H9 (cell line): ENCODE measurements at regions not wholly inside any gene's neighbourhood (a gene's known extent, or its start where the extent isn't known, plus 50 kb on each side); places are given as distances from the start of the nearest gene placed in this dataset.

Source experiments
- DNase-seq: peaks from one replicate; pipeline ENCODE4 v3.0.0-alpha.2; 2017
- H2AFZ ChIP-seq: one replicate; pipeline ENCODE4 v1.6.1; 2013; ENCODE audit warnings: mild to moderate bottlenecking, low read length, control low read depth, moderate library complexity
- H2AK5ac ChIP-seq: 2 replicates; pipeline ENCODE4 v1.6.1; 2013; ENCODE audit warnings: low read length, control low read depth, mixed read lengths; ENCODE audit not compliant: insufficient read length
- H2BK120ac ChIP-seq: one replicate; pipeline ENCODE4 v1.6.1; 2013; ENCODE audit warnings: low read depth, mild to moderate bottlenecking, low read length, control low read depth, inconsistent platforms; ENCODE audit not compliant: poor library complexity, severe bottlenecking
- H2BK12ac ChIP-seq: 2 replicates; pipeline ENCODE4 v1.6.1; 2013; ENCODE audit warnings: low read length, control low read depth, mixed read lengths, low read depth; ENCODE audit not compliant: insufficient read length
- H2BK15ac ChIP-seq: 2 replicates; pipeline ENCODE4 v1.6.1; 2013; ENCODE audit warnings: low read depth, low read length, control low read depth
- H2BK20ac ChIP-seq: one replicate; pipeline ENCODE4 v1.6.1; 2013; ENCODE audit warnings: low read depth, mild to moderate bottlenecking, low read length, control low read depth, inconsistent platforms; ENCODE audit not compliant: poor library complexity, severe bottlenecking
- H2BK5ac ChIP-seq: 2 replicates; pipeline ENCODE4 v1.6.1; 2013; ENCODE audit warnings: low read length, control low read depth, mixed read lengths; ENCODE audit not compliant: insufficient read length
- H3K14ac ChIP-seq: 2 replicates; pipeline ENCODE4 v1.6.1; 2013; ENCODE audit warnings: low read length, control low read depth; ENCODE audit not compliant: insufficient read depth
- H3K18ac ChIP-seq: 2 replicates; pipeline ENCODE4 v1.6.1; 2013; ENCODE audit warnings: low read depth, mild to moderate bottlenecking, mixed read lengths, low read length, control low read depth; ENCODE audit not compliant: insufficient read length
- H3K23ac ChIP-seq: 2 replicates; pipeline ENCODE4 v1.6.1; 2013; ENCODE audit warnings: low read length, control low read depth, mixed read lengths, low read depth; ENCODE audit not compliant: insufficient read length
- H3K23me2 ChIP-seq: 2 replicates; pipeline ENCODE4 v1.6.1; 2013; ENCODE audit warnings: low read depth, mild to moderate bottlenecking, mixed read lengths, low read length, control low read depth; ENCODE audit not compliant: insufficient read length, poor library complexity, severe bottlenecking
- H3K27ac ChIP-seq: 2 replicates; pipeline ENCODE4 v1.5.1; 2013; ENCODE audit warnings: low read length, control low read depth, mixed read lengths, low read depth; ENCODE audit not compliant: insufficient read length
- H3K27me3 ChIP-seq: 2 replicates; pipeline ENCODE4 v1.6.1; 2013; ENCODE audit warnings: low read length, control low read depth, inconsistent platforms; ENCODE audit not compliant: insufficient read depth
- H3K4ac ChIP-seq: 2 replicates; pipeline ENCODE4 v1.6.1; 2013; ENCODE audit warnings: low read depth, mild to moderate bottlenecking, control low read depth, inconsistent platforms, low read length, moderate library complexity
- H3K4me1 ChIP-seq: 2 replicates; pipeline ENCODE4 v1.6.1; 2013; ENCODE audit warnings: low read length, control low read depth, inconsistent platforms; ENCODE audit not compliant: insufficient read depth
- H3K4me2 ChIP-seq: 2 replicates; pipeline ENCODE4 v1.6.1; 2013; ENCODE audit warnings: low read length, control low read depth, mixed read lengths; ENCODE audit not compliant: insufficient read length, insufficient read depth
- H3K56ac ChIP-seq: 2 replicates; pipeline ENCODE4 v1.6.1; 2013; ENCODE audit warnings: low read depth, mild to moderate bottlenecking, mixed read lengths, low read length, control low read depth; ENCODE audit not compliant: insufficient read length
- H3K79me1 ChIP-seq: 2 replicates; pipeline ENCODE4 v1.6.1; 2013; ENCODE audit warnings: low read depth, mild to moderate bottlenecking, moderate library complexity, low read length, control low read depth, inconsistent platforms; ENCODE audit not compliant: insufficient read depth, poor library complexity, severe bottlenecking
- H3K79me2 ChIP-seq: 2 replicates; pipeline ENCODE4 v1.6.1; 2013; ENCODE audit warnings: low read length, control low read depth, inconsistent platforms; ENCODE audit not compliant: insufficient read depth
- H3K9ac ChIP-seq: 2 replicates; pipeline ENCODE4 v1.6.1; 2013; ENCODE audit warnings: low read length, control low read depth, mixed read lengths; ENCODE audit not compliant: insufficient read length; ENCODE audit errors: extremely low read depth
- H3K9me3 ChIP-seq: one replicate; pipeline ENCODE4 v1.6.1; 2013; ENCODE audit warnings: low read depth, low read length, inconsistent platforms; ENCODE audit not compliant: control insufficient read depth
- H3T11ph ChIP-seq: one replicate; pipeline ENCODE4 v1.6.1; 2013; ENCODE audit warnings: mild to moderate bottlenecking, low read length, control low read depth, inconsistent platforms
- H4K20me1 ChIP-seq: one replicate; pipeline ENCODE4 v1.6.1; 2013; ENCODE audit not compliant: control insufficient read depth, insufficient read length, insufficient read depth
- H4K5ac ChIP-seq: 2 replicates; pipeline ENCODE4 v1.6.1; 2013; ENCODE audit warnings: low read depth, mild to moderate bottlenecking, mixed read lengths, low read length, control low read depth; ENCODE audit not compliant: insufficient read length
- H4K8ac ChIP-seq: replicated peaks from 2 replicates; pipeline ENCODE4 v1.6.1; 2013; ENCODE audit warnings: low read length, control low read depth, mixed read lengths, low read depth; ENCODE audit not compliant: insufficient read length
- H4K91ac ChIP-seq: 2 replicates; pipeline ENCODE4 v1.6.1; 2013; ENCODE audit warnings: low read depth, mild to moderate bottlenecking, moderate library complexity, mixed read lengths, low read length, control low read depth; ENCODE audit not compliant: insufficient read length
- H3K27ac Mint-ChIP-seq, 3 experiments: 2 replicates in 2 of 3; 3 replicates in 1 of 3; pipeline ENCODE4 v1.8.0; 2020 to 2021; ENCODE audit warnings: mixed read lengths in 3 of 3, mild to moderate bottlenecking in 1 of 3, moderate library complexity in 1 of 3
- H3K27me3 Mint-ChIP-seq: 2 replicates; pipeline ENCODE4 v1.8.0; 2021; ENCODE audit warnings: low read depth, mild to moderate bottlenecking, moderate library complexity, mixed read lengths
- H3K36me3 Mint-ChIP-seq, 3 experiments: 2 replicates in 2 of 3; 3 replicates in 1 of 3; pipeline ENCODE4 v1.8.0; 2020 to 2021; ENCODE audit warnings: low read depth in 3 of 3, mixed read lengths in 3 of 3; ENCODE audit not compliant: insufficient read depth in 1 of 3
- H3K4me1 Mint-ChIP-seq, 2 experiments: 2 replicates each; pipeline ENCODE4 v1.8.0; 2020; ENCODE audit warnings: mixed read lengths in 2 of 2
- H3K4me3 Mint-ChIP-seq, 2 experiments: 2 replicates in 1 of 2; 3 replicates in 1 of 2; pipeline ENCODE4 v1.8.0; 2020 to 2021; ENCODE audit warnings: mild to moderate bottlenecking in 2 of 2, mixed read lengths in 2 of 2, moderate library complexity in 1 of 2
- H3K9me3 Mint-ChIP-seq, 2 experiments: 2 replicates in 1 of 2; 3 replicates in 1 of 2; pipeline ENCODE4 v1.8.0; 2020; ENCODE audit warnings: mild to moderate bottlenecking in 2 of 2, mixed read lengths in 2 of 2, moderate library complexity in 1 of 2
- CTCF ChIP-seq: fragments of 200-600 bp; sonication (generic); conservative IDR thresholded peaks from 3 replicates; pipeline ENCODE4 v1.8.0; 2021; ENCODE audit warnings: antibody characterized with exemption, mild to moderate bottlenecking
- WGBS: extraction: QIAGEN DNeasy Blood & Tissue Kit; methylation state at CpG from one replicate; pipeline ENCODE4 v1.1.7; 2013; ENCODE audit warnings: missing lambda C conversion rate, low lambda C conversion rate, mixed read lengths; ENCODE audit not compliant: insufficient read length; ENCODE audit errors: extremely low coverage; 5-methylcytosine and 5-hydroxymethylcytosine counted together

DNA sequence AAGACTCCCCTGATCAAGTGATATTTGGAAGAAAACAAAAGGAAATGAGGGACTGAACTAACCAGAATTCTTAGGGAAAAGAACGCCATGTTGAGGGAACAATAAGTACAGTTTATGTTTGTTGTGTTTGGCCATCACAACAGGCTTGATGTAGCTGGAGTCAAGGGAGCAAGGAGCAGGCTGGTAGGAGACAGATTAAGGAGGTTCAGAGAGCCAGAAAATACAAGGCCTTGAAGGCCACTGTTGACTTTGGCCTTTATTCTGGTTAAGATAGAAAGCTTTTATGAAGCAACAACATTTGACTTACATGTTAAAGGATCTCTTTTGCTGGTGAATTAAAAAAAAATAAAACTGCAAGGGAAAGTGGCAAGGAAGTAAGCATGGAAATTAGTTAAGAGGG, 754.1 kb upstream of the SLC8A1 start:
- Histone ChIP-seq H3K79me1 (no peaks in the 10 kb centered on the region), H3K23me2 (no peaks in the 10 kb centered on the region), H3K27ac (no peak overlapping the region), H3K79me2 (no peaks in the 10 kb centered on the region), H4K8ac (no peak overlapping the region), H2BK5ac (no peak overlapping the region), H4K5ac (no peak overlapping the region), H3K9me3 (no peaks in the 10 kb centered on the region), H2AFZ (no peak overlapping the region), H2BK20ac (no peak overlapping the region), H3K56ac (no peak overlapping the region), H3K9ac (no peak overlapping the region), H3K4me1 (no peaks in the 10 kb centered on the region; the same call in 1 of the 2 replicates), H3K18ac (no peak overlapping the region), H3K23ac (no peak overlapping the region), H4K91ac (no peak overlapping the region), H2AK5ac (no peak overlapping the region), H2BK120ac (no peak overlapping the region), H2BK15ac (no peak overlapping the region), H3K14ac (no peak overlapping the region), H4K20me1 (no peaks in the 10 kb centered on the region), H3K27me3 (no peaks in the 10 kb centered on the region; the same call in 1 of the 2 replicates), H3K4me2 (no peak overlapping the region), H3T11ph (no peak overlapping the region), H3K4ac (no peak overlapping the region), H2BK12ac (no peak overlapping the region)
- WGBS = no CpG with 5 or more reads among the region's 1 CpG
- Mint-ChIP-seq H3K27me3 (no peaks in the 10 kb centered on the region), H3K4me1 (peaks cover 8% of the 10 kb centered on the region in 2 experiments), H3K9me3 (0 out of 5 replicates have a peak, but pooled peaks cover 0 to 3% of the 10 kb centered on the region in 2 experiments), H3K27ac (no peak overlapping the region), H3K4me3 (no peak overlapping the region), H3K36me3 (no peaks in the 10 kb centered on the region)
- TF ChIP-seq CTCF = no peak
- DNase-seq = no peak
